ENCODE measurements at regions not wholly inside any gene's neighbourhood (a gene's known extent, or its start where the extent isn't known, plus 50 kb on each side); places are given as distances from the start of the nearest gene placed in this dataset.

- Histone ChIP-seq H3K4me1 (peaks cover 5 to 23% of the 10 kb centered on the region in 2 donors), H3K27me3 (no peaks in the 10 kb centered on the region), H3K9me3 (no peaks in the 10 kb centered on the region), H3K27ac (no peak overlapping the region), H3K36me3 (no peaks in the 10 kb centered on the region), H3K4me3 (replicated peaks in 1 of 3) (peak overlapping the region in 1 of 3 donors; percentile 5)
- DNase-seq, result no peak
- WGBS, 2 donors, result 87% methylated on average over 6 of the region's 6 CpGs
- TF ChIP-seq POLR2A (IDR thresholded peaks at IDR 0.05), result no peak
- TF ChIP-seq, protein P1, sequence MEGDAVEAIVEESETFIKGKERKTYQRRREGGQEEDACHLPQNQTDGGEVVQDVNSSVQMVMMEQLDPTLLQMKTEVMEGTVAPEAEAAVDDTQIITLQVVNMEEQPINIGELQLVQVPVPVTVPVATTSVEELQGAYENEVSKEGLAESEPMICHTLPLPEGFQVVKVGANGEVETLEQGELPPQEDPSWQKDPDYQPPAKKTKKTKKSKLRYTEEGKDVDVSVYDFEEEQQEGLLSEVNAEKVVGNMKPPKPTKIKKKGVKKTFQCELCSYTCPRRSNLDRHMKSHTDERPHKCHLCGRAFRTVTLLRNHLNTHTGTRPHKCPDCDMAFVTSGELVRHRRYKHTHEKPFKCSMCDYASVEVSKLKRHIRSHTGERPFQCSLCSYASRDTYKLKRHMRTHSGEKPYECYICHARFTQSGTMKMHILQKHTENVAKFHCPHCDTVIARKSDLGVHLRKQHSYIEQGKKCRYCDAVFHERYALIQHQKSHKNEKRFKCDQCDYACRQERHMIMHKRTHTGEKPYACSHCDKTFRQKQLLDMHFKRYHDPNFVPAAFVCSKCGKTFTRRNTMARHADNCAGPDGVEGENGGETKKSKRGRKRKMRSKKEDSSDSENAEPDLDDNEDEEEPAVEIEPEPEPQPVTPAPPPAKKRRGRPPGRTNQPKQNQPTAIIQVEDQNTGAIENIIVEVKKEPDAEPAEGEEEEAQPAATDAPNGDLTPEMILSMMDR (IDR thresholded peaks at IDR 0.05), result no peak
- intact Hi-C loops (cut with DNase I), result no loop called here
Observed at GRCh38 chr5:166370928-166371690, 1920.3 kb upstream of the WWC1 start.

- H3K36me3 ChIP-seq, result no peaks in the 10 kb centered on the region
- H3K4me3 ChIP-seq (replicated peaks in 1 of 3), result no peak overlapping the region
- no peak overlapping the region for H3K27ac ChIP-seq
- H3K27me3 ChIP-seq, result no peaks in the 10 kb centered on the region
- 84 to 90% methylated on average over 2 of the region's 2 CpGs for WGBS, 2 donors
- no peak for DNase-seq
- no peak for TF ChIP-seq POLR2A (IDR thresholded peaks at IDR 0.05)
- TF ChIP-seq, protein P1 (IDR thresholded peaks at IDR 0.05), result no peak
- no peaks in the 10 kb centered on the region for H3K9me3 ChIP-seq
- intact Hi-C loops (cut with DNase I), result no loop called here
- peaks cover 5 to 16% of the 10 kb centered on the region in 2 donors for H3K4me1 ChIP-seq
Observed at GRCh38 chr5:166373817-166374216, 1917.6 kb upstream of the WWC1 start.

- Histone ChIP-seq H3K27me3 (no peaks in the 10 kb centered on the region), H3K27ac (no peak overlapping the region), H3K36me3 (no peaks in the 10 kb centered on the region), H3K9me3 (no peaks in the 10 kb centered on the region), H3K4me1 (no peaks in the 10 kb centered on the region), H3K4me3 (replicated peaks in 1 of 3) (no peak overlapping the region)
- peak; percentile 37 to 61 for DNase-seq
- TF ChIP-seq, protein P1 (IDR thresholded peaks at IDR 0.05), result peak in 2 of 6 experiments; percentile 10 to 22
- TF ChIP-seq POLR2A (IDR thresholded peaks at IDR 0.05), result no peak
- intact Hi-C loops (cut with DNase I), result no loop called here
- 52 to 62% methylated on average over 6 of the region's 6 CpGs for WGBS, 2 donors
Observed at GRCh38 chr5:166377756-166378155, 1913.7 kb upstream of the WWC1 start.

DNA sequence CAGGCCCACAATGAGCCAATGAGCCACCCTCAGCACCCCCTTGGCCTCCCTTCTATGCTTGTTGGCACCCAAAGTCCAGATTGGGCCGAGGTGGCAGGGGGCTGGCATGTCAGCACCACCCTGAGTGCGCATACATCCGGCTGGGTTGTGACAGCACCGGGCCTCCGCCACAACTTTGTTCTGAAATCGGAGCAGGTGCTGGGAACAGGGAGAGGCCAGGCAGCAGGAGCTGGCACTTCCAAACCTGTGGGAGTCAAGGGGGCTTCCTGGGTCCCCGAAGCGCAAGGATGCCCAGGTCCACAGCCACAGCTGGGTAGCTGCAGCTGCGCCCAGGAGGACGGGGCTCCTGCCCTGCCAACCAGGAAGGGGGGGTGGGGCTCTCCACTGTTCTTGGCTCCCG is 1911.9 kb upstream of the WWC1 start:
- intact Hi-C loops (cut with DNase I), result no loop called here
- H3K4me3 ChIP-seq (replicated peaks in 1 of 3), result no peak overlapping the region
- H3K27ac ChIP-seq, result no peak overlapping the region
- H3K4me1 ChIP-seq, result no peaks in the 10 kb centered on the region
- 97 to 98% methylated on average over 4 to 7 of the region's 11 CpGs for WGBS, 2 donors
- H3K9me3 ChIP-seq, result no peaks in the 10 kb centered on the region
- no peak for DNase-seq
- TF ChIP-seq, protein P1 (IDR thresholded peaks at IDR 0.05), result no peak
- TF ChIP-seq POLR2A (IDR thresholded peaks at IDR 0.05), result no peak
- no peaks in the 10 kb centered on the region for H3K27me3 ChIP-seq
- H3K36me3 ChIP-seq, result no peaks in the 10 kb centered on the region

- Histone ChIP-seq H3K4me1 (no peaks in the 10 kb centered on the region), H3K4me3 (replicated peaks in 1 of 3) (no peak overlapping the region), H3K36me3 (no peaks in the 10 kb centered on the region), H3K27ac (no peak overlapping the region), H3K27me3 (no peaks in the 10 kb centered on the region), H3K9me3 (no peaks in the 10 kb centered on the region)
- 70 to 80% methylated on average over 4 of the region's 4 CpGs for WGBS, 2 donors
- TF ChIP-seq POLR2A (IDR thresholded peaks at IDR 0.05), result no peak
- TF ChIP-seq, protein P1 (IDR thresholded peaks at IDR 0.05), result no peak
- no peak for DNase-seq
- intact Hi-C loops (cut with DNase I), result no loop called here
Observed at GRCh38 chr5:166382031-166382430, 1909.4 kb upstream of the WWC1 start.

All from thyroid gland (tissue), 4 donors.